ENCODE measurements at regions not wholly inside any gene's neighbourhood (a gene's known extent, or its start where the extent isn't known, plus 50 kb on each side); places are given as distances from the start of the nearest gene placed in this dataset.

GRCh38 chr10:78859769-78860168 is 209.0 kb upstream of the ZMIZ1 start:
- TF ChIP-seq CTCF (IDR thresholded peaks at IDR 0.05) (no peak), POLR2A (IDR thresholded peaks at IDR 0.05) (no peak)

Measured in right lobe of liver (tissue), 4 donors.